Stomach smooth muscle (tissue), 2 donors: ENCODE measurements at regions not wholly inside any gene's neighbourhood (a gene's known extent, or its start where the extent isn't known, plus 50 kb on each side); places are given as distances from the start of the nearest gene placed in this dataset.
"Not testable (repeated sequence)": the region's sequence is repeated elsewhere in the genome, so short reads cannot be mapped to it uniquely, and the experiment has no call there.

ENCODE experiments used
- H3K27ac ChIP-seq: one replicate; pipeline ENCODE4 v1.7.0; 2013; ENCODE audit warnings: mild to moderate bottlenecking, low read length, inconsistent platforms
- H3K27me3 ChIP-seq, 2 donors: one replicate each; pipeline ENCODE4 v1.7.0; 2013; ENCODE audit warnings: low read length in 2 of 2; ENCODE audit not compliant: insufficient read depth in 2 of 2, control insufficient read depth in 1 of 2
- H3K36me3 ChIP-seq, 2 donors: one replicate each; pipeline ENCODE4 v1.7.0; 2013; ENCODE audit warnings: low read length in 2 of 2; ENCODE audit not compliant: control insufficient read depth in 2 of 2, insufficient read depth in 2 of 2
- H3K4me1 ChIP-seq: one replicate; pipeline ENCODE4 v1.7.0; 2013; ENCODE audit warnings: low read length; ENCODE audit not compliant: control insufficient read depth, insufficient read depth
- H3K4me3 ChIP-seq, 2 donors: one replicate each; pipeline ENCODE4 v1.7.0; 2013; ENCODE audit warnings: low read length in 2 of 2
- H3K9ac ChIP-seq, 2 donors: one replicate each; pipeline ENCODE4 v1.7.0; 2013; ENCODE audit warnings: low read length in 2 of 2, mild to moderate bottlenecking in 1 of 2
- H3K9me3 ChIP-seq, 2 donors: one replicate each; pipeline ENCODE4 v1.7.0; 2013; ENCODE audit warnings: low read length in 2 of 2; ENCODE audit not compliant: control insufficient read depth in 2 of 2
- donor health status: healthy.
- donor health status: Pancreatic carcinoma.

DNA sequence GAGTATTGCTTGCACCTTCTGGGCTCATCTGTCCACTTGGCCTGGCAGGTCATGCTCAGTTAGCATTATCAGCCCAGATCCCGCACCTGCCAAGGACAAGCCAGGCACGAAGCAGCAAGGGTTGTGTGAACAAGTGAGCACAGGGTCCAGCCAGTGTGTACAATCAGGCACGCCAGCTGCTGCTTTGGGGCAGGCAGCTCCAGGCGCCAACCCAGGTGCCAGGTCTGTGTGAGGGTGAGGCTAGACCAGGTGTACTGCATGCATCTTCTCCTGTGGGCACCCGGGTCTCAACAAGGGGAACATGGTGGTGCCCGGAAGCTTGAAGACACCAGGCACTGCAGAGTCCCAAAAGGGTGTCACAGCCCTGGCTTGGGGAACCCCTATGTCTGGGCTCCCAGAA is 1446.8 kb downstream of the PCDH9 start:
- no peak overlapping the region for H3K9ac ChIP-seq
- no peaks in the 10 kb centered on the region for H3K36me3 ChIP-seq
- no peaks in the 10 kb centered on the region for H3K4me1 ChIP-seq
- no peaks in the 10 kb centered on the region for H3K27me3 ChIP-seq
- H3K9me3 ChIP-seq = no peaks in the 10 kb centered on the region
- no peak overlapping the region for H3K4me3 ChIP-seq
- H3K27ac ChIP-seq = no peak overlapping the region

DNA sequence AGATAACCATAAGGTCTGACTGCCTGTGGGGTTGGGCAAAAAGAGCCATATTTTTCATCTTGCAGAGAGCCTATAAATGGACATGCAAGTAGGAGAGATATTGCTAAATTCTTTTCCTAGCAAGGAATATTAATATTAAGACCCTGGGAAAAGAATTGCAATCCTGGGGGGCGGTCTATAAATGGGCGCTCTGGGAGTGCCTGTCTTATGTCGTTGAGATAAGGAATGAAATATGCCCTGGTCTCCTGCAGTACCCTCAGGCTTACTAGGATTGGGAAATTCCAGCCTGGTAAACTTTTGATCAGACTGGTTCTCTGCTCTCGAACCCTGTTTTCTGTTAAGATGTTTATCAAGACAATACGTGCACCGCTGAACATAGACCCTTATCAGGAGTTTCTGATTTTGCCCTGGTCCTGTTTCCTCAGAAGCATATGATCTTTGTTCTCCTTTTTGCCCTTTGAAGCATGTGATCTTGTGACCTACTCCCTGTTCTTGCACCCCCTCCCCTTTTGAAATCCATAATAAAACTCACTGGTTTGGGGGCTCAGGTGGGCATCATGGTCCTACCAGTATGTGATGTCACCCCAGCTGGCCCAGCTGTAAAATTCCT is 1458.3 kb downstream of the PCDH9 start:
- H3K36me3 ChIP-seq, H3K9me3 ChIP-seq, H3K4me1 ChIP-seq, H3K27ac ChIP-seq, H3K4me3 ChIP-seq, H3K9ac ChIP-seq, H3K27me3 ChIP-seq: not testable (repeated sequence)

DNA sequence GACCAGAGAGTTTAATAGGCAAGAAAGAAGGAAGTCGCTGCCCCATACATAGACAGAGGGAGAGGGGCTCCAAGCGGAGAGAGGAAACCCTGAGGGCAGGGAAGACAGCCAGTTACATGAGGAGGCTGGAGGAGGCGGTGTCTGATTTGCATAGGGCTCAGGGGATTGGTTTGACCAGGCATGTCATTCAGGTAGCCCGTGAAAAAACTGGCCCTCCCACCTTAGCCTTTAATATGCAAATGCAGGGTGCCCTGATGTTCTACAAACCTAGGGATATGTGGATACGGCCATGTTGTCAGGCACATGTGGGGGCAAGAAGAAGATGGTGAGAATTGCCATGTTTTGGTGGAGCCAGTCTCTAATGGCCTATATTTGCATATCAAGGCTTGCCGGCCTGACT is 1461.6 kb downstream of the PCDH9 start:
- Histone ChIP-seq H3K9me3 (no peaks in the 10 kb centered on the region), H3K4me3 (no peak overlapping the region), H3K27ac (no peak overlapping the region), H3K9ac (no peak overlapping the region), H3K27me3 (no peaks in the 10 kb centered on the region), H3K36me3 (no peaks in the 10 kb centered on the region), H3K4me1 (no peaks in the 10 kb centered on the region)

DNA sequence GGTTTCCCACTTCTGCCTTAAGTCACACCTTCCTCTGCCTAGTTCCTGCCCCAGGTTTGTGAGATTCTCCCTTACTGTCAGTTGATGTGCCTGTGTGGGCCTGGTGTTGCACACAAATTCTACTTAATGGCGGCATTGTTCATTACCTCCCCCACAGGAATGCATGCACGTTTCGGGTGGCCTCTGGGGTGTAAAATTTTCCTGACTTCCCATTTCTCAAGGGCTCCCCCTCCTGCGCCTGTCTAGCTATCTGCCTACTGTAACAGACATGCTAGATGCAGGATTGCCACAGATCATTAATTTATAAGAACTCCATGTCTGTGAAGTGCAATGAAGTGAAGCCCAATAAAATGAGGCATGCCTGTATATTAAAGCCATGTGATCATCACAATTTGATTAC is 1466.3 kb downstream of the PCDH9 start:
- no peaks in the 10 kb centered on the region for H3K9me3 ChIP-seq
- no peak overlapping the region for H3K9ac ChIP-seq
- no peaks in the 10 kb centered on the region for H3K4me1 ChIP-seq
- H3K27me3 ChIP-seq = no peaks in the 10 kb centered on the region
- no peaks in the 10 kb centered on the region for H3K36me3 ChIP-seq
- no peak overlapping the region for H3K27ac ChIP-seq
- no peak overlapping the region for H3K4me3 ChIP-seq

DNA sequence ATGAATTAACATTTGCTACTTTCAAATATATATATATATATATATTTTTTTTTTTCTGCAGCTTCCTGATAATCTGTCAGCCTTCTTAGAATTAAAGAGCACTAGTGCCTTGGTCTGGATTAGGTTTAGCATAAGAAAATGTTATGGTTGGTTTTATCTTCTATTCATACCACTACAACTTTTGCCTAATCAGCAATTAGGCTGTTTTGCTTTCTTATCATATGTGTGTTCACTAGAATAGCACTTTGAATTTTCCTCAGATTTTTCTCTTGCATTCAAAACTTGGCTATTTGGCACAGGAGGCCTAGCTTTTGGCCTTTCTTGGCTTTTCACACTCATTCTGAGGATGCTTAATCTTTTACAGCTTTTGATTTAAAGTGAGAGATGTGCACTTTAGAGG is 1468.1 kb downstream of the PCDH9 start:
- no peaks in the 10 kb centered on the region for H3K27me3 ChIP-seq
- H3K27ac ChIP-seq = no peak overlapping the region
- H3K4me3 ChIP-seq = no peak overlapping the region
- peaks cover 0 to 6% of the 10 kb centered on the region in 2 donors for H3K9me3 ChIP-seq
- H3K9ac ChIP-seq = no peak overlapping the region
- no peaks in the 10 kb centered on the region for H3K36me3 ChIP-seq
- H3K4me1 ChIP-seq = no peaks in the 10 kb centered on the region

DNA sequence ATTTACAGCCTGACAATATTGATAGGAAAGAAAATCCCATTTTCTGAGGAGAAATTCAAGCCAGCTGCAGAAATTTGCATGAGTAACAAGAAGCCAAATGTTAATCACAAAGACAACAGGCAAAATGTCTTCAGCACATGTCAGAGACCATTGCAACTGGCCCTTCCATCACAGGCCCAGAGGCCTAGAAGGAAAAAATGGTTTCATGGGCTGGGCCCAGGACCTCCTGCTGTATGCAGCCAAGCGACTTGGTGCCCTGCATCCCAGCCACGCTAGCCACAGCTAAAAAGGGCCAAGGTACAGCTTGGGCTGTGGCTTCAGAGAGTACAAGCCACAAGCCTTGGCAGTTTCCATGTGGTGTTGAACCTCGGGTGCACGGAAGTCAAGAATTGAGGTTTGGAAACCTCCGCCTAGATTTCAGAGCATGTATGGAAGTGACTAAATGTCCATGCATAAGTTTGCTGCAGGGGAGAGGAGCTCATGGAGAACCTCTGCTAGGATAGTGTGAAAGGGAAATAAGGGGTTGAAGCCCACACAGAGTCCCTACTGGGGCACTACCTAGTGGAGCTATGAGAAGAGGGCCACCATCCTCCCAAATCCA is 1474.0 kb downstream of the PCDH9 start:
- no peaks in the 10 kb centered on the region for H3K36me3 ChIP-seq
- peaks cover 0 to 6% of the 10 kb centered on the region in 2 donors for H3K9me3 ChIP-seq
- no peaks in the 10 kb centered on the region for H3K4me1 ChIP-seq
- H3K27ac ChIP-seq = no peak overlapping the region
- H3K4me3 ChIP-seq = no peak overlapping the region
- H3K9ac ChIP-seq = no peak overlapping the region
- no peaks in the 10 kb centered on the region for H3K27me3 ChIP-seq

DNA sequence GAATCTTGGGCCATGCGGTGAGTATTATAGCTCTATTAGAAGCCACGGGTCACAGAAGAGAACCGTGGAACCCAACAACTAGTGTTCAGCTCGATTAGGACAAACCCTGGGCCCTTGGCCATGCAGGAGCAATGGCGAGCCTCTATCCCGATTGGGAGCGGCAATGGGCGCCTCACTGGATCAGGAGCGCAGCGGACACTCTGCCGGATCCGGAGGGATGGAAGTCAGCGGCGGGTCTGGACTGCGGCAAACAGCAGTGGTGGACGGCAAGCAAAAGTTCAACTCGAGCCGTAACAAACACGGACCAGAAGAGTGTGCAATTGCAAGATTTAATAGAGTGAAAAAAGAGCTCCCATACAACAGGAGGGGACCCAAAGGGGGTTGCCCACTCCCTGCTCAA is 1481.9 kb downstream of the PCDH9 start:
- H3K27ac ChIP-seq = no peak overlapping the region
- H3K9me3 ChIP-seq = no peaks in the 10 kb centered on the region
- H3K27me3 ChIP-seq = no peaks in the 10 kb centered on the region
- H3K36me3 ChIP-seq = no peaks in the 10 kb centered on the region
- H3K4me3 ChIP-seq = no peak overlapping the region
- no peaks in the 10 kb centered on the region for H3K4me1 ChIP-seq
- no peak overlapping the region for H3K9ac ChIP-seq

DNA sequence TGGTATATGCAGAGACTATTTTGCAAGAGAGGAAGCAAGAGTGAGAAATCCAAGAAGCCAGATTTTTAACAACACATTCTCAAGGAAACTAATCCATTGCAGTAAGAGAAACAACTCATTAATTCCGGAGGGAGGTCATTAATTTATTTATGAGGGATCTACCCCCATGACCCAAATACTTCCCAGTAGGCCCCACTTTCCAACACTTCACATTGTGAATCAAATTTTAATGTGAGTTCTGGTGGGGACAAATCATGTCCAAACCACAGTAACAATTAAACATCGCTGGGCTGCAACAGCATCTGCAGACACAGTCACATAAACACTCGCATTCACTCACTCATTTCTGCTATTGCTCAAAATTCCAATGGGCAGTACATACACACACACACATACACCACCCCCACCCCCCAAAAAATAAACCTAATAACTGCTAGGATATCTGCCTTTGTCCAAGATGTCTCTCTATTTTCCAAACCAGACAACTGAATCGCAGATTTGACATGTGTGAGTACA is 1483.7 kb downstream of the PCDH9 start:
- no peaks in the 10 kb centered on the region for H3K27me3 ChIP-seq
- H3K9me3 ChIP-seq = no peaks in the 10 kb centered on the region
- no peaks in the 10 kb centered on the region for H3K36me3 ChIP-seq
- no peak overlapping the region for H3K4me3 ChIP-seq
- H3K9ac ChIP-seq = no peak overlapping the region
- no peaks in the 10 kb centered on the region for H3K4me1 ChIP-seq
- H3K27ac ChIP-seq = no peak overlapping the region

DNA sequence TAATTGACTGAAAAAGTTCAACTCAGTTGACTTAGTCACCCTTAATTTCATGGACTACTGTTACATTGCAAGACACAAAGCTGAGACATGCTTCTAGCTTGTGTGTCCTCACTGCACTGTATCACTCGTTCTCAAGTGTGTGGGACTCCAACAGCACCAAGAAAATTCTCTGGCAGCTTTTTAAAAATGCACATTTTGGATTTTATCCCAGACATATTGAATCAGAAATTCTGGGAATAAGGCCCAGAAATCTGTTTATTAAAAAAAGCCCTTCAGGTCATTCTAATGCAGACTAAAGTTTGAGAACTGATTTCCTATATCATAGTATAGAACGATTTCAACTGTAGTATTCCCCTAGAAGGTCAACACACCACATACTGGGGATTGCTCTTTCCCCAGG is 1485.3 kb downstream of the PCDH9 start:
- no peaks in the 10 kb centered on the region for H3K9me3 ChIP-seq
- H3K4me3 ChIP-seq = no peak overlapping the region
- no peaks in the 10 kb centered on the region for H3K4me1 ChIP-seq
- H3K9ac ChIP-seq = no peak overlapping the region
- no peaks in the 10 kb centered on the region for H3K27me3 ChIP-seq
- no peak overlapping the region for H3K27ac ChIP-seq
- H3K36me3 ChIP-seq = no peaks in the 10 kb centered on the region

DNA sequence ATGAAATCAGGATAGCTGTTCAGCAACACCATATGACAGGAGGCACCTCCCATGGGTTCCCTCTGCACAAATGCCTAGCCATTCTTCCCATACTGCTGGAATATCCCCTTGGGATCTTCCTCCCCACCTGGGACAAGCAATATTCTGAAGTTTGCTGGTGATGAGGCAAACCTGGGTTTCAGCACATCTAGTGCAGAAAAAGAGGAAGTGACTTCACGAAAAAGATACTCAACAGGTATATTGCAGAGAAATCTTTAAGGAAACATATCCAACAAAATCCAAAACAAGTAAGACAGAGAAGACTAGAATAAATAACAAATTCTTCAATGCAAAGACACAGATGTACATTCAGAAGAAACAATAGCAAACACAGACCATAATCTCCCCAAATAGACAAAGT is 1497.0 kb downstream of the PCDH9 start:
- Histone ChIP-seq H3K9me3 (no peaks in the 10 kb centered on the region), H3K4me3 (no peak overlapping the region), H3K4me1 (no peaks in the 10 kb centered on the region)

DNA sequence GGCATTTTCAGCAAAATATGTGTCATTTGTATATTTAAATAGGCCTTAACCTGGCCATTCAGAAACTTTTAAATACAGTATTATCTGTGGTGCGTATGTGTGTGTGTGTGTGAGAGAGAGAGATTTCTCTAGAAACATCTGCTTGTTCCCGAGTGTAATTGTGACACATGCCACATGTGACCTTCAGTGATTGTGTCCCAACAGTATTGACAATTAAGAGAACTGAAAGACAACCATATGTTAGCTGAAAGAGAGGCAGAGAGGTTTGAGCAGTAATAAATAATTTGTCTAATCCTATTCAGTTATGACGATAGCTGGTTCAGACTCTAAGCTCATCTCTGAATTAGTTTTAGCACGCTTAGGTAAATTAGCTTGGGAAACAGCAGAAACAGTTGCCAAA is 1503.1 kb downstream of the PCDH9 start:
- no peaks in the 10 kb centered on the region for H3K27me3 ChIP-seq
- H3K9me3 ChIP-seq = no peaks in the 10 kb centered on the region
- no peak overlapping the region for H3K9ac ChIP-seq
- no peaks in the 10 kb centered on the region for H3K36me3 ChIP-seq
- no peak overlapping the region for H3K27ac ChIP-seq
- no peak overlapping the region for H3K4me3 ChIP-seq
- no peaks in the 10 kb centered on the region for H3K4me1 ChIP-seq

More for the DNA sequence above, 1497.0 kb downstream of the PCDH9 start:
- Histone ChIP-seq H3K9ac (no peak overlapping the region), H3K27me3 (no peaks in the 10 kb centered on the region), H3K36me3 (no peaks in the 10 kb centered on the region), H3K27ac (no peak overlapping the region)
